22Rv1 (cell line): ENCODE measurements at regions not wholly inside any gene's neighbourhood (a gene's known extent, or its start where the extent isn't known, plus 50 kb on each side); places are given as distances from the start of the nearest gene placed in this dataset.

Source experiments
- CTCF ChIP-seq: fragments of 450-650 bp; IDR thresholded peaks from 2 replicates; pipeline ENCODE4 v1.5.1; 2017; ENCODE audit warnings: mild to moderate bottlenecking
- ZFX ChIP-seq: fragments of 450-650 bp; IDR thresholded peaks from 2 replicates; pipeline ENCODE4 v1.6.1; 2017; ENCODE audit warnings: antibody characterized with exemption, borderline replicate concordance

DNA sequence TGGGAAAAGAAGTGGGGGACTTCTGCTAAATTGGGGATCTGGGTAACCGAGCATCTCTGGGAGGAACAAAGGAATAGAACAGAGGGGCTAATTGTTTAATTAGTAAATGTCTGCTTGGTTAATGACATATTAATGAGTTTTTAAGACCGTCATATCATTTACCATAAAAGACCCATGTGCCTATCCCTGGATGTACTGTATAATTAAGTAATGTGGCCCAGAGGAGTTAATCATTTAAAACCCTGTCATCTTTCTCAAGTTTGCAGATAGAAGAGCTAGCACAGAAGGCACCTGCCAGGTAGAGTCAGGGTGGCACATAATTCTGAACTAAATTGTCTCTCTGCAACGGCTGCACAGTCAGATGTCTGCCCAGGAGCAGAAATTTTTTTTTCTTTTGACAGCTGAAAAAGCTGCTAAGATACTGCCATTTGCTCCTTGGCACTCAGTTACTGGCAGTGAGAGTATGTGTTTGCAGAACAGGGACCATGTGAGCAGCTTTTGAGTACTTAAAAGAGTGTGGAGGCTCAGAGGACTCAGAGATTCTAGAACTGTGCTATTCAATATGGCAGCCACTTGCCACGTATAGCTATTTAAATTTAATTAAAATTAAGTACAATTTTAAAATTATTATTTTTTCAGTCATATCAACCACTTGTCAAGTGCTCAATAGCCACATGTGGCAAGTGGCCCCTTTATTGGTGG lies 202.7 kb upstream of the SLC35B3 start:
- TF ChIP-seq CTCF (no peak), ZFX (no peak)
